ENCODE measurements at regions not wholly inside any gene's neighbourhood (a gene's known extent, or its start where the extent isn't known, plus 50 kb on each side); places are given as distances from the start of the nearest gene placed in this dataset.

DNA sequence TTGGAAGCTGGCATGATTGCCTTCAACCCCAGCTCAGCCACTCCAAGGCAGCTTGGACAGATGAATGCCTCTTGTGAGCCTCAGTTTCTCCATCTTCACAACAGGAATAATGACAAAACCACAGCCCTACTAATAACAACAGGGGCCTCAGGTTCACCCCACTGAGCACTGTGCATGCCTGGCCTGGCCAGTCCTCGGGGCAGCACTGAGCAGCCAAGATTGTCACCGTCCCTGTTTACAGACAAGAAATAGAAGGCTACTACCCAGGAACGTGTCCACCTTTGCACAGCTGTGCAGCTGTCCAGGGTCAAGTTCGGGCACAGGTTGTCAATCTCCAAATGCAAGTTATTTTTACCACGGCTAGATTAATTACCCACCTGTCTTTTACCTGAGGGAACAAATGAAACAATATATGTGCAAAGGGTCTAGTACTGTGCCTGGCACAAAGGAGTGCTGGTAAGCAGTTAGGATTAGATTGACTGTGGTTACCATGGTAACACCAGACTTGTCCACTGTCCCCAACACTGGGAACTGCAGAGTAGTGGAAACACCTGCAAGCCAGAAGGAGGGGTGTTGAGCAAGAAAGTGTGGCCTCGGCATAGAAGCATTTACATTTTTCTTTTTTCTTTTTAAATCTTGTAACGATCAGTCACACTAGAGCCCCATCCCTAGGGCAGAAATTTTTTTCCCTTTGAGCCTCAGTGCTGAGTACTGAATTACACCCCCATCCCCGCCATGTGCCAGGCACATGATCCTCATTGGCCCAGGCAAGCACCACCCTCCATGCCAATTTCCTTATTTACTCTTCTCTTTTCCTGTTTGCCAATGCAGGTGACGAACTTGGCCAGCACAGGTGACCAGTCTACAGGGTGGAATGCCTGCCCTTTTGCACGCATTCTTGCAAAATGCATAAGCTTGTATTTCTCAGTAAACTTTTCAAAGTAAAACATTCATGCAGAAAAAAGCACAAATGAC is 66.3 kb upstream of the SLC6A6 start:
- DNase-seq (ENCODE audit: low spot score), result no peak

DNA sequence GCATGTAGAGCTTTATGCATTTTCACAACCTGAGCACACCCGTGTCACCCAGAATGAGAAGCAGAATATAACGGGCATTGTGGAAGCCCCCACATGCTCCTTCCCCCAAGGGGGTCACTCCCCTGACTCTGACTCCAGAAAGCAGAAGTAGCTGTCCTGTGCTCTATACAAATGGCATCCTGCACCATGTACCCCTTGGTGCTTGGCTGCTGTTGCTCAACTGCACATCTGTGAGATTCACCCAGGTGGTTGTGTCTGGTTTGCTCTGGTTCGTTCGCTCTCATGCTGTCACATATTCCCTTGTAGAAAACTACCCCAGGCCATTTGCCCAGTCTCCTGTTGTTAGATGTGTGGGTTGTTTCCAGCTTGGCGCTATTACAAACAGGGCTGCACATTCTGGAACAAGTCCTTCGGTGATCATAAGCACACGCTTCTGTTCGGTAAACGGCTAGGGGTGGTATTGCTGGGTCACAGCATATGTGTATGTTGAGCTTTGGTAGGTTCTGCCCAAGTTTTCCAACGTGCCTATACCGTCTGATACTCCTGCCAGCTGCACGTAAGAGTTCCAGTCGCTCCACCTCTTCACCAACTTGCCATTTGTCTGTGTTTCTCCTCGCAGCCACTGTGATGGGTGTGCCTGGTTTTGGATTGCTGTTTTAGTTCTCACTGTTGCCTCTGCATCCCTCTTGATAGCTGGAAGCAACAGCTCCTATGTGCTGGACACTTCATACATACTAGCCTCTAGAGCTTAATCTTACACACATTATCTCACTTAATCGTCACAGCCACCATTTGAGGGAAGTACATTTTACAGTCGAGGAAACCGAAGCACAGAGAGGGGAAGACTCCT is 65.4 kb upstream of the SLC6A6 start:
- no peak for DNase-seq (ENCODE audit: low spot score)

DNA sequence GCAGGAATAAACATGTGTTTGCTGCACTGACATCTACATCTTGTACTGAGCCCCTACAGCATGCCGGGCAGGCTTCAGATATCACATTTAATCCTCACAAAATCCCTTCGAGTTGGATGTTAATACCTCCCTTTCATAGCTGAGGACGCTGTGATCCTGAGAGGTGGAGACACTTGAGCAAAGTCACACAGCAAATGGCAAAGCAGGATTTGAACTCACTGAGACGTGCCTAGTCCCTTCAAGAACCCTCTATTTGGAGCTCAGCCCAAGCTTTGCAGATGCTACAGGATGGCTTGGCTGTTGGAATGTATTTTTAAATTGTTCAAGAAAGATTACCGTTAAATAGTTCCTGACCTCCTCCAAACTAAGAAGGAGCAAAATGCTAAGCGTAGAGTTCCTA is 64.6 kb upstream of the SLC6A6 start:
- no peak for DNase-seq (ENCODE audit: low spot score)

DNA sequence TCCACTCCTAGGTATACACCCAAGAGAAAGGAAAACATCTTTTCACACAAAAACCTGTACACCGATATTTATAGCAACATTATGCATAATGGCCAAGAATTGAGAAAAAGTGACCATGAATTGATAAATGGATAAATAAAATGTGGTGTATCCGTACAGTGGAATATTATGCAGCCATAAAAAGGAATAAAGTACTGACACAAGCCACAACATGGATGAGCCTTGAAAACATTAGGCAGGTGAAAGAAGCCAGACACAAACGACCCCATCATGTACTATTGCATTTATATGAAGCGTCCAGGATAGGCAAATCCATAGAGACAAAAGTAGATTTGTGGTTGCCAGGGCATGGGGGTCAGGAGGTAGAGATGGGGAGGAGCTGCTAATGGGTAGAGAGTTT is 64.2 kb upstream of the SLC6A6 start:
- no peak for DNase-seq (ENCODE audit: low spot score)

DNA sequence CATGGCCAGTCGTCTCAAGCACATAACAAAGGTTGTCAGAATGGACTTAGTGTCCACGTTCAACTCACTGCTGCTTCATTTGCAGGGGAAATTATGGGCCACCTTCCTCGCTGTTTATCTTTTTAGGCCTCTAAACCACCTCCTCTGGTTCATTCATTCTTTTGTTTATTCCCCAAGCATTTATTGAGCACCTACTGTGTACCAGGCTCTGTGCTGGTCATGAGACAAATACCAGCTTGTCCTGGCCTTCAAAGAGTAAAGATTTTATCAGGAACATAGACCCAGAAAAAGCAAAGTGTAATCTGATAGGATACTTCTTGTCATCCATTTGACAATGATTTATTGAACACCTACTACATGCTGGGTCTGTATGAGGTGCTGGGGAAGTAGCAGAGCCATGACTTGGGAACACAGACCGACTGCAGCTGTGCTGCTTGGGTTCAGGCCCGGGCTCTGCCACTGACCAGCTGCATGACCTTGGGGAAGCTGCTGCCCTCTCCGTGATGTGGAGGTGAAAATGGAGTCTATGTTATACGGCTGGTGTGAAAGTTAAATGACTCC is 63.4 kb upstream of the SLC6A6 start:
- DNase-seq (ENCODE audit: low spot score), result no peak

DNA sequence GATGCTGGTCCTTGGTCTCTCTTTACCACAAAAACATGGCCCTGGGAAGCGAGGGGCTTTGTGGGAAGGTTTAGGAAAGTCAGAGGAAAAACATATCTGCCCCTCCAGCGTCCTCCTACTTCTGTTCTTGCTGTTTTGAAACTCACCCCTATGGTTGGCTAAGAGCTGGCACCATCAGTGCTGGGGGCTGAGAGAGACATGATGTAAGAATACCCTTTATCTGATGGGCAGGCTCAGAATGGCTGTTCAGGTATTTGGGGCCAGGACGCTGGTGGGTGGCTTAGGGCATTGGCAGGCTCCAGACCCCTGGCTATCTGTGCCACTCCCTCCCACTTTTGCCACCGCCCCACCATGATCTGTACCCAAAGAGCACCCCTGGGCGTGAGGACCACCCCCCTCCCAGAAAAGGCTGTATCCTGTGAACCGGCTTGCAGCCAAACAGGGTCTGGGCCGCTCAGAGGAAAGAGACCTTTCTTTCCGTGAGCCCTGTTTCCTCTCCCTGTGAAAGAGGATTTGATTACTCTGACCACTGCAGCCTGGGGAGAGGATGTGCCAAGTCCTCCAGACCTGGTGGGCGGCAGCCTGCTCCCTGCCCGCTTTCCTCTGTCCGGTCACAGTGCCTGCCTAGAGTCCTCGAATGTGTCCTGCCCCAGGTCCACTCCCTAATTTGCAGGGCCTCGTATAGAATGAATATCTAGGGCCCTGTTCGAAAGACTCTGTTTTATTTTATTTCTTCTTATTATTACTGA is 61.3 kb upstream of the SLC6A6 start:
- DNase-seq (ENCODE audit: low spot score), result no peak

DNA sequence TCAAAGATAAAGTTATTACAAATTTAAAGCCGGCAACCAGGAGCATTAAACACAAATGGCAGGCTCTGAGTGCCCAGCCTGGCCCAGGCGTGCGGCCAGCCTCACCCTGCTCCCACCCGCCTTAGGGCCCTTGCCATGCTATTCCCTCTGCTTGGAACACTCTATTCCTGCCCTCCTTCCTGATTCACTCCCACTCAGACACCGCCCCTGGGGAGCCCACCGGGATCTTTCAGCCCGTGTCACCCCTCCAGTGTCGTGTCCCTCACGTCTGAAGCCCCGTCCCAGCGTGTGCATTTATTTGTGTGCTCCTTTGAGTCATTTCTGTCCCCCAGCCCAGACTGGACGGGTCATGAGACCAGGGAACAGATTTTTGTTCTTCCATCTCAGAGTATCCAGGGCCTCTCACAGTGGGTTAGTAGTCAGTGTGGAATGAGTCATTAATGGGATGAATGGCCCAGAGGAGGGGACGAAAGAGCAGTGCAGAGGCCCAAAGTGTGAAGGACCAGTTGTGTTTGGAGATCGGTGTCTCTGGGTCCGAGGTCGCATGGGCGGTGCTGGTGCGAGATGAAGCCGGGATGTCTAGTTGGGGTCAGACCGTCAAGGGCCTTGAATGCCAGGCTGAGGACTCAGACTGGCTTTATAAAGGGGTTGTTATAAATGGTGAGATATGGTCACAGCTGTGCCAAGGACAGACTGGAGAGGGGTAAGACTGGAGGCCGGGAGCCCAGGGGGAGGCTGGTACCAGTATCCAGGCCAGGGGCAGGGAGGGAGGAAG is 58.9 kb upstream of the SLC6A6 start:
- DNase-seq (ENCODE audit: low spot score), result no peak

DNA sequence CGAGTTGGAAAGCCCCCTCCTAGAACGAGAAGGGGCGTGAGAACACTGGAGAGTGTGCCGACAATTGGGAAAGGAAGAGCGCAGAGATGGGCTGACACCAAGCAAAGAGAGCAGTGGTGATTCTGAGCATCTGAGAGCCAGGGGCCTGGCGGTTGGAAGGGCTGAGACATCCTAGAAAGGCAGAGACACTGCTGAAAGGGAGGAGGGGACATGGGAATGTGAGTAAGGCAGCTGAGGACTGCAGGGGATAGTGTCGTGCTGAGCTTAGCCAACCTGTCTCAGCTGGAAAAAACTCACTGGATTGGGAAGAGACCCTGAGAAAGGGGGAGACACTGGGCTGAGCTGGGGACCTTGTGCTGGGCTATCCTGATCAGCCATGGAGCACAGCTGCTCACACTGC is 58.1 kb upstream of the SLC6A6 start:
- DNase-seq (ENCODE audit: low spot score), result no peak

DNA sequence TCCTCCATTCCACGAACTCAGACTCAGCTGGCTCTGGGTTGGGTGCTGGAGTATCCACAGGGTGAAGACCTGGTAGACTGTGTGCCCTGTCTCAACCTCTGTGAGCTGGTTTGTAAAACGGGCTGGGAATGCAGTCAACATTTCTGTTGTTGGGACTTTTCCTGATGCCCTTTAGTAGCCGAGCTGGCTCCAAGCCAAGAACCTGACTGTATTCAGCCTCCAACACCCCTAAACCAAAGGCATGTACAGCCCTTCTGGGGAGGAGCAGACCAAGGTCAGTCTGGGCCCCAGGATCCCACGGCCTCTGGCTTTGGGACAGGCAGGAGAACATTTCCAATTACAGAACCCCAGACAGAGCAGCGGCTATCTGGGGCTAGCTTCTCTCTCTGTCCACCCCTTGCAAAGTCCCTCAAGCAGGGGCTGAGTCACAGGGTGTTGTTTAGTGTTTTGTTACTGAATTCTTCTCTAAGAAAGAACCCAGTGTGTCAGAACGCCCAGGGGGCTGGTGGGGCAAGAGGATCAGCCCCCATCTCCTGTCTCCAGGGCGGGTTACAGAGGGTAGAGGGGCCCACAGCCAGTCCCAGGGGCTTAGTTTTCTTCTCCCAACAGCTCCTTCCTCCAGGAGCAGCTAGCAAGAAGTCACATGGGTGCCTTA is 56.8 kb upstream of the SLC6A6 start:
- DNase-seq (ENCODE audit: low spot score), result no peak

DNA sequence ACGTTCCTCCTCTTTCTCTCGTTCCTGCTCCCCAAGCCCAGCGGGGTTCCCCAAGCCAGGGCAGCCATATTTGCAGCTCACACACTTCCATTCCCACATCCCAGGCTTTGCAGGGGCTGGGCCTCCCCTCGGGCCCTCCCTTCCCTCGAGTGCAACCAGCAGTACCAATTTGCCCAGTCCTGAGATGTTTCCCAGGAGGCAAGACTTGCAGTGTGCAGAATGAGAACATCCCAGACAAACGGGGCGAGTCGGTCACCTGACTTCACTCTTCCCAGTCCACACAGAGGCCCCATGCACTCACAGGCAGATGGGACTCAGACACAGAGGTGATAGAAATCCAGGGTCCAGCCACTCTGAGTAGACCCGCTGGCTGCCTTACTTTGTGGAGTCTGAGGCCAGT is 56.2 kb upstream of the SLC6A6 start:
- no peak for DNase-seq (ENCODE audit: low spot score)

DNA sequence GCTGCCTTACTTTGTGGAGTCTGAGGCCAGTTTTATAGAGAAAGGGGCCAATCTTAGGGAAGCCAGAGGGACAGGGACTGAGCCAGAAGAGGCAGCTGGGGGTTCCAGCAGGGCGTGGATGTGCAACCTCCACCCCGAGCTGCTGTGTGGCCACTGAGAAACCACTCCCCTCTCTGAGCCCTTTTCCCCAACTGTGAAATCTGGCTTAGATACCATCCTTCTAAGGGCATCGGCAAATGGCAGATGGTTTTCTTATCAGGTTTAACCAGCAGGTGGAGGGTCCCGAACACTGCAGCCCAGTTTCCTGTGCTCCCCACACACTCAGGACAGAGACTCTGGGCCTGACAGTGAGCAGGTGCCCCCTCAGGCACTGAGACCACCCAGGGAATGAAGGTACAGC is 55.8 kb upstream of the SLC6A6 start:
- no peak for DNase-seq (ENCODE audit: low spot score)

DNA sequence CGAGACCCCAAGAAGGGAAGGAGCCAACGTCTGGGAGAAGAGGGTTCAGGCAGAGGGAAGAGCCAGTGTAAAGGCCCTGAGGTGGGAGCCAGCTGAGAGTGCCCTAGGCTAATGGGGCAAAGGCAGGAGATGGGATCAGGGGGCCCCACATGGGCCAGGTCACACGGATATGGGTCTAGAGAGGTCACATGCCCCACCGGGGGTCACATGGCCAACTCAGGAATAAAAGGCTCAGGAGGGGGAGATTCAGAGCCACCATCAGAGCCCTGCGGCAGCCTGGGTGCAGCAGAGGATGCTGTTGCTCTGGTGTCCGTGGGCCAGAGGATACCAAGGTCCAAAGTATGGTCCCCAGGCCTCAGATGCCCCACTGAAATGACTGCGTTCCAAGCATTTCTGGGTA is 55.3 kb upstream of the SLC6A6 start:
- no peak for DNase-seq (ENCODE audit: low spot score)

DNA sequence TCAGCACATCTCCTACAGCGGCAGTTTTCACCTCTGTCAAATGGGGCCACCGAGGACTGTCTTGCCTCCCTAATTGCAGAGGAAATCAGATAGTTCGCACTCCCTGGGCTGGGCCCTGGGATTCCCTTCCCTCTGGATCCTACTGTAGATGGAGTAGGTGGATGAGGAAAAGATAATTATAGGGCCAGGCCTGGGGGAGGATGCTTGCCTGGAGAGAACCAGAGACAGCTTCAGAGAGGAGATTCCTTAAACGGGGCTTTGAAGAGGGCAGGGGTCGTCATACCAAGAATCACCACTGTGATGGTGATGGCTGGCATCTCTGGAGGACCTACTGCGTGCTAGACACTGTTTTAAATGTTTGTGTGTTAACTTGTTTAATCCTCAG is 50.8 kb upstream of the SLC6A6 start:
- DNase-seq (ENCODE audit: low spot score), result no peak

DNA sequence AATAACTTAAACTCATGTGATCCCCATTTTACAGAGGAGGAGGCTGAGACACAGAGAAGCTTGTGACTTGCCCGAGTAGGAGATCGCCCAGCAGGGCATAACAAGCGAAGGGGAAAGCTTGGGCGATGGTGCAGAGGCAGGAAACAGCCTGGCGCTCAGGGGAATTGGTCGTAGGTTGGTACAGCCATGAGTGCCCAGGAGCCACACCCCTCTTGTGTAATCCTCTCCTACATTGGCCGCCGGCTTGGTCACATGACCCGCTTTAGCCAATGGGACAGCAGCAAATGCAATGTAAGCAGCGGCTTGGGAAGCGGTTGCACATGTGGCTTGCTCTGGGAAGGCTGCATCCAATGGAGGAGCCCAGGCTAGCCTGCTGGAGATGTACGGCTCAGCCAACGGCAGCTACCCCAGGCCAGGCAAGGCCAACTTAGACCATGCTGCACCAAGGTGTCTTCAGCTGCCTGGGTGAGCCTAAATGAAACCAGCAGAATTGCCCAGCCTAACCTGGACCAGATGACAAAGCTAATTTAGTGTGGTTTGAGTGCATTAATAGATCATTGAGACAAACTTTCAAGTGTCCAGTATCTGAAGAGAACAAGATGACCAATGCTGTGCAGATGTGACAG is 50.3 kb upstream of the SLC6A6 start:
- DNase-seq (ENCODE audit: low spot score), result peak; percentile 85

Measured in SK-N-DZ (cell line).